Duodenal mucosa (tissue), 2 donors: ENCODE measurements at regions not wholly inside any gene's neighbourhood (a gene's known extent, or its start where the extent isn't known, plus 50 kb on each side); places are given as distances from the start of the nearest gene placed in this dataset.
"Not testable (repeated sequence)": the region's sequence is repeated elsewhere in the genome, so short reads cannot be mapped to it uniquely, and the experiment has no call there.

ENCODE experiments used
- H3K27ac ChIP-seq: one replicate; pipeline ENCODE4 v1.7.0; 2013; ENCODE audit warnings: low read depth, low read length
- H3K27me3 ChIP-seq, 2 donors: one replicate each; pipeline ENCODE4 v1.7.0; 2013; ENCODE audit warnings: low read length in 2 of 2, control low read depth in 1 of 2; ENCODE audit not compliant: insufficient read depth in 2 of 2, control insufficient read depth in 1 of 2
- H3K36me3 ChIP-seq, 2 donors: one replicate each; pipeline ENCODE4 v1.7.0; 2013; ENCODE audit warnings: low read length in 2 of 2, control low read depth in 1 of 2; ENCODE audit not compliant: insufficient read depth in 2 of 2, control insufficient read depth in 1 of 2
- H3K4me1 ChIP-seq, 2 donors: one replicate each; pipeline ENCODE4 v1.7.0; 2013; ENCODE audit warnings: low read length in 2 of 2, control low read depth in 1 of 2; ENCODE audit not compliant: insufficient read depth in 2 of 2, control insufficient read depth in 1 of 2
- H3K4me3 ChIP-seq, 2 donors: one replicate each; pipeline ENCODE4 v1.7.0; 2013; ENCODE audit warnings: low read length in 2 of 2, low read depth in 1 of 2
- H3K9ac ChIP-seq, 2 donors: one replicate each; pipeline ENCODE4 v1.7.0; 2013; ENCODE audit warnings: low read length in 2 of 2, low read depth in 1 of 2
- H3K9me3 ChIP-seq, 2 donors: one replicate each; pipeline ENCODE4 v1.7.0; 2013; ENCODE audit warnings: low read length in 2 of 2, control low read depth in 1 of 2; ENCODE audit not compliant: control insufficient read depth in 1 of 2

DNA sequence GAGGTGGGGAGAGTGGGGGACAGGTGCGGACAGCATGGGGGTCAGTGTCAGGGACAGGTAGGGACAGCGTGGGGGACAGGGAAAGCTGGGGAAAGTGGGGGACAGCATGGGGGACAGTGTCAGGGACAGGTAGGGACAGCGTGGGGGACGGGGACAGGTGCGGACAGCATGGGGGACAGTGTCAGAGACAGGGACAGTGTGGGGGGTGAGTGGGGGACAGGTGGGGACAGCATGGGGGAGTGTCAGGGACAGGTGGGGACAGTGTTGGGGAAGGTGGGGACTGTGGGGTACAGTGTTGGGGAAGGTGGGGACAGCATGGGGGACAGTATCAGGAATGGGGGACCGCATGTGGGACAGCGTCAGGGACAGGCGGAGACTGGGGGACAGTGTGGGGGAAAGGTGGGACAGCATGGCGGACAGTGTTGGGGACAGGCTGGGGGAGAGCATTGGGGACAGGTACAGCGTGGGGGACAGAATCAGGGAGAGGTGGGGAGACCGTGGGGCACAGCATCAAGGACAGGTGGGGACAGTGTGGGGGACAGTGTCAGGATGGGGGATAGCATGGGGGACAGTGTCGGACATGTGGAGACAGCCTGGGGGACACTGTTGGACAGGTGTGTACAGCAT lies 96.1 kb downstream of the TMEM121 start:
- no peaks in the 10 kb centered on the region for H3K36me3 ChIP-seq
- H3K27me3 ChIP-seq = peaks cover 0 to 1% of the 10 kb centered on the region in 2 donors
- H3K4me3 ChIP-seq = no peak overlapping the region
- H3K9me3 ChIP-seq = no peaks in the 10 kb centered on the region
- no peak overlapping the region for H3K9ac ChIP-seq
- no peaks in the 10 kb centered on the region for H3K4me1 ChIP-seq
- H3K27ac ChIP-seq = no peak overlapping the region

DNA sequence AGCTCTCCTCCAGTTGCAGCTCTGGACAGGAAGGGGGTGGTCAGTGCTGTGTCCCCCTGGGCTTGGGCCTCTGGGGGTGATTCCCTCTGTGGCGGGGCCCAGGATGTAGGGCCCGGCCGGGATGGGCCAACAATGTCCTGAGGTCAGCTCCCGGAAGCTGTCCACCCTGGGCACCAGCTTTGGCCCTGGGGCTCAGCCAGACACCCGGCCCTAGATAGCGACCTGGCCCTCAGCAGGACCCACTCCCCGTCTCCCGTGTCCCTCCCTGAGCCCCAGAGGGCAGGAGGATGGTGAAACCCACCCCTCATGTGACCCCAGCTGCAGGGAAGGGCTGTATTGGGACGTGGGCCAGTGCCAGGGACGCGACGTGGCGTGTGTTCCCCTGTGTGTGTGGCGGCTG lies 96.8 kb downstream of the TMEM121 start:
- not testable (repeated sequence) for H3K4me3 ChIP-seq, H3K27ac ChIP-seq, H3K4me1 ChIP-seq, H3K9ac ChIP-seq, H3K9me3 ChIP-seq, H3K36me3 ChIP-seq, H3K27me3 ChIP-seq

DNA sequence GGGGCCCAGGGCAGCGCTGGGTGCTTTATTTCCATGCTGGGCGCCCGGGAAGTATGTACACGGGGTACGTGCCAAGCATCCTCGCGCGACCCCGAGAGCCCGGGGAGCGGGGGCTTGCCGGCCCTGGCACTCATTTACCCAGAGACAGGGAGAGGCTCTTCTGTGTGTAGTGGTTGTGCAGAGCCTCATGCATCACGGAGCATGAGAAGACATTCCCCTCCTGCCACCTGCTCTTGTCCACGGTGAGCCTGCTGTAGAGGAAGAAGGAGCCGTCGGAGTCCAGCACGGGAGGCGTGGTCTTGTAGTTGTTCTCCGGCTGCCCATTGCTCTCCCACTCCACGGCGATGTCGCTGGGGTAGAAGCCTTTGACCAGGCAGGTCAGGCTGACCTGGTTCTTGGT lies 98.0 kb downstream of the TMEM121 start:
- H3K36me3 ChIP-seq, H3K27ac ChIP-seq, H3K4me3 ChIP-seq, H3K27me3 ChIP-seq, H3K9ac ChIP-seq, H3K4me1 ChIP-seq, H3K9me3 ChIP-seq: not testable (repeated sequence)

DNA sequence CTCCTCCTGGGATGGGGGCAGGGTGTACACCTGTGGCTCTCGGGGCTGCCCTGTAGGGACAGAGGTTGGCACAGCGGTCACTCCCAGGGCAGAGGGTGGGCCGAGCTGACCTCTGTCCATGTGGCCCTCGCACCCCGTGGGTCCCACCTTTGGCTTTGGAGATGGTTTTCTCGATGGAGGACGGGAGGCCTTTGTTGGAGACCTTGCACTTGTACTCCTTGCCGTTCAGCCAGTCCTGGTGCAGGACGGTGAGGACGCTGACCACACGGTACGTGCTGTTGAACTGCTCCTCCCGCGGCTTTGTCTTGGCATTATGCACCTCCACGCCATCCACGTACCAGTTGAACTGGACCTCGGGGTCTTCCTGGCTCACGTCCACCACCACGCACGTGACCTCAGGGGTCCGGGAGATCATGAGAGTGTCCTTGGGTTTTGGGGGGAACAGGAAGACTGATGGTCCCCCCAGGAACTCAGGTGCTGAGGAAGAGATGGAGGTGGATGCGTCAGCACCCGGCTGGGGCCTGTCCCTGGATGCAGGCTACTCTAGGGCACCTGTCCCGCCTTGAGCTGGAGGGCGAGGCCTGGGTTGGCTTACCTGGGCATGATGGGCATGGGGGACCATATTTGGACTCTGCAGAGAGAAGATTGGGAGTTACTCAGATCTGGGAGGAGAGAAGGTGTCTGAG lies 98.5 kb downstream of the TMEM121 start:
- H3K4me1 ChIP-seq, H3K4me3 ChIP-seq, H3K36me3 ChIP-seq: not testable (repeated sequence)

DNA sequence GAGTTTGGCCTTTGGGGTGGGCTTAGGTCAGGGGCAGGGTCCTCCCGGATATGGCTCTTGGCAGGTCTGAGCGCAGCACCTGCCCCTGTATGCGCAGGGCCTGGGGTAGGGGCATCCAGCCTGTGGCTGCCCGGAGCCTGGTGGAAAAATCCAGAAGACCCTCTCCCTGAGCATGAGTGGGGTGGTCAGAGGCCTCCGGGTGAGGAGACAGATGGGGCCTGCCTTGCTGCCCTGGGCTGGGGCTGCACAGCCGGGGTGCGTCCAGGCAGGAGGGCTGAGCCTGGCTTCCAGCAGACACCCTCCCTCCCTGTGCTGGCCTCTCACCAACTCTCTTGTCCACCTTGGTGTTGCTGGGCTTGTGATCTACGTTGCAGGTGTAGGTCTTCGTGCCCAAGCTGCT lies 99.1 kb downstream of the TMEM121 start:
- not testable (repeated sequence) for H3K27me3 ChIP-seq, H3K27ac ChIP-seq, H3K36me3 ChIP-seq, H3K4me3 ChIP-seq, H3K4me1 ChIP-seq, H3K9me3 ChIP-seq, H3K9ac ChIP-seq

More for the DNA sequence above, 98.5 kb downstream of the TMEM121 start:
- not testable (repeated sequence) for H3K9ac ChIP-seq, H3K9me3 ChIP-seq, H3K27ac ChIP-seq, H3K27me3 ChIP-seq

DNA sequence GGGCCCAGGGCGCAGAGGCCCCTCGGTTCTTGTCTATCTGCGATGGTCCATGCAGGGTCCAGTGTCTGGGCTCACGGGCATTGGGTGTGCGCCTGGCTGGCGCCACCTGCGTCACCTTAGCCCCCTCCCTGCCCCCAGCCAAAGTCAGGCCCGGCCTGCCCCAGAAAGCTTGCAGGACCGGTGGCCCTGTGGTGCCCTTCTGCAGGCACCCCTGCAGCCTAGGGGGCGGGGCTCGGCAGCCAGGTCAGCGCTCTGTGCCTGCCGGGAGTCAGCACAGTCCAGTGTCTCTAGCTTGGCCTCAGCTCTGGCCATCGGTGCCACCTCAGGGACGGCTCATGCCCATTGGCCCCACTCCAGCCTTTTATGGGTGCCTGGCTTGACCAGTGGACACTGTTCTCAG lies 99.7 kb downstream of the TMEM121 start:
- not testable (repeated sequence) for H3K27me3 ChIP-seq, H3K9ac ChIP-seq, H3K4me3 ChIP-seq, H3K36me3 ChIP-seq, H3K27ac ChIP-seq, H3K4me1 ChIP-seq, H3K9me3 ChIP-seq

DNA sequence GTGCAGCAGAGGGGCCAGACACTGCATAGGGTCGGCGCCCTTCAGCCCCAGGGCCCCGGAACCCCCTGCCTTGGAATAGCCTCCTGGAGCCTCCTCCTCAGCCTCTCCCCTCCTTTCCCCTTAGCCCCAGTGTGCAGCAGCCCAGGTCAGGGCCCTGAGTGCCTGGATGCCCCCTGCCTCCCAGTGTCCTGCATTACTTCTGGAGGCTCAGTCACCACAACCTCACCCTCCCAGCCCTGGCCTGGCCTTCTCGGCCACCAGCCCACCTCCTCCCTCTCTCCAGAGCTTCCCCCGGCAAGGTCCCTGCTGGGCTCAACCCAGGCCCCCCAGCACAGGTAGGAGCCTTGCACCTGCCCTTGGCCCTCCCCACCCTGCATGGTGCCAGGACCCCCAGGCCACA lies 100.3 kb downstream of the TMEM121 start:
- H3K4me1 ChIP-seq, H3K27ac ChIP-seq, H3K9me3 ChIP-seq, H3K9ac ChIP-seq, H3K27me3 ChIP-seq, H3K36me3 ChIP-seq, H3K4me3 ChIP-seq: not testable (repeated sequence)

DNA sequence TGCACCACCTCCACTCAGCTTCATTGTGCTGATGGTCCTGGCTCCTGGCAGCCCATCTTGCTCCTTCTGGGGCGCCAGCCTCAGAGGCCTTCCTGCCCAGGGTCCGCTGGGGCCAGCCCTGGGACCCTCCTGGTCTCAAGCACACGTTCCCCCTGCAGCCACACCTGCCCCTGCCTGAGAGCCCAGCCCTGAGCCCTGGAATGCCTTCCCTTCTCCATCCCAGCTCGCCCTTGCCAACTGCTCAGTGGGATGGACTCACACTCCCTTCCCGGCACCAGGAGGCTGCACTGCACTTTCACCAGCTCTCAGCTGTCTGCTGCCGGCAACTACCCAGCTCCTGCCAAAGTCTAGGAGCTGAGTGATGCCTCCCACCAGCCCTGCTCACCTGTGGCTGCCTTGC lies 100.9 kb downstream of the TMEM121 start:
- not testable (repeated sequence) for H3K4me3 ChIP-seq, H3K9me3 ChIP-seq, H3K27ac ChIP-seq, H3K36me3 ChIP-seq, H3K27me3 ChIP-seq, H3K9ac ChIP-seq, H3K4me1 ChIP-seq

DNA sequence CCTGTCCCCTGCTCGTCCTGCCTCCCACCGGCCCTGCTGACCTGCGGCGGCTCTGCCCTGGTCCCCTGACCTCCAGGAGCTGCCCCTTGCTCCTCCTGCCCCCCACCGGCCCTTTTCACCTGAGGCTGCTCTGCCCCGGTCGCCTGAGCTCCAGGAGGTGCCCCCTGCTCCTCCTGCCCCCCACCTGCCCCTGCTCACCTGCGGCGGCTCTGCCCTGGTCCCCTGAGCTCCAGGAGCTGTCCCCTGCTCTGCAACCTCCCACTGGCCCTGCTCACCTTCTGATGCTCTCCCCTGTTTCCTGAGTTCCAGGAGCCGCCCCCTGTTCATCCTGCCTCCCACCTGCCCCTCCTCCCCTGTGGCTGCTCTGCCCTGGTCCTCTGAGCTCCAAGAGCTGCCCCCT lies 101.3 kb downstream of the TMEM121 start:
- no peaks in the 10 kb centered on the region for H3K36me3 ChIP-seq

DNA sequence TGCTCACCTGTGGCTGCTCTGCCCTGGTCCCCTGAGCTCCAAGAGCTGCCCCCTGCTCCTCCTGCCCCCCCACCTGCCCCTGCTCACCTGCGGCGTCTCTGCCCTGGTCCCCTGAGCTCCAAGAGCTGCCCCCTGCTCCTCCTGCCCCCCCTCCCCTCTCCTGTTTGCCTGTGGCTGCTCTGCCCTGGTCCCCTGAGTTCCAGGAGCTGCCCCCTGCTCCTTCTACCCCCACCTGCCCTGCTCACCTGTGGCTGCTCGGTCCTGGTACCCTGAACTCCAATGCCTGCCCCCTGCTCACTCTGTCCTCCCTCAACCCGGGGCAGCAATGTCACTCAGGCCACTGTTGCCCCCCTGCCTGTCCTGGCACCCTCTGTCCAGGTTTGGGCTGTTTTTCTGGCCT lies 101.7 kb downstream of the TMEM121 start:
- not testable (repeated sequence) for H3K4me3 ChIP-seq, H3K27me3 ChIP-seq, H3K36me3 ChIP-seq, H3K9me3 ChIP-seq, H3K27ac ChIP-seq, H3K4me1 ChIP-seq, H3K9ac ChIP-seq

More for the DNA sequence above, 101.3 kb downstream of the TMEM121 start:
- no peak overlapping the region for H3K4me3 ChIP-seq
- no peak overlapping the region for H3K9ac ChIP-seq
- H3K27me3 ChIP-seq = no peaks in the 10 kb centered on the region
- H3K9me3 ChIP-seq = no peaks in the 10 kb centered on the region
- H3K27ac ChIP-seq = no peak overlapping the region
- H3K4me1 ChIP-seq = no peaks in the 10 kb centered on the region
